BLaER1 treated with 17β-estradiol and CSF1 and Interleukin-3, amounts not matched to agents 10 nM and 100 nM (cell line): ENCODE measurements at regions not wholly inside any gene's neighbourhood (a gene's known extent, or its start where the extent isn't known, plus 50 kb on each side); places are given as distances from the start of the nearest gene placed in this dataset.

Source experiments
- H3K27ac ChIP-seq, 11 experiments: shearing (Covaris generic); formaldehyde crosslinking; 2 replicates each; pipeline ENCODE4 v1.8.1; 2022
- H3K27me3 ChIP-seq, 11 experiments: shearing (Covaris generic); formaldehyde crosslinking; 2 replicates each; pipeline ENCODE4 v1.8.1; 2022
- H3K36me3 ChIP-seq, 11 experiments: shearing (Covaris generic); formaldehyde crosslinking; 2 replicates each; pipeline ENCODE4 v1.8.1; 2022
- H3K4me1 ChIP-seq, 10 experiments: shearing (Covaris generic); formaldehyde crosslinking; 2 replicates each; pipeline ENCODE4 v1.8.1; 2022
- H3K4me2 ChIP-seq, 11 experiments: shearing (Covaris generic); formaldehyde crosslinking; 2 replicates each; pipeline ENCODE4 v1.8.1; 2022
- H3K4me3 ChIP-seq, 10 experiments: shearing (Covaris generic); formaldehyde crosslinking; 2 replicates each; pipeline ENCODE4 v1.8.1; 2022
- H3K9ac ChIP-seq, 11 experiments: shearing (Covaris generic); formaldehyde crosslinking; 2 replicates each; pipeline ENCODE4 v1.8.1; 2022
- H3K9me3 ChIP-seq, 11 experiments: shearing (Covaris generic); formaldehyde crosslinking; replicated peaks in 1 of 11; 2 replicates each; pipeline ENCODE4 v1.8.1; 2022
- H4K20me1 ChIP-seq, 11 experiments: shearing (Covaris generic); formaldehyde crosslinking; 2 replicates each; pipeline ENCODE4 v1.8.1; 2022
- Cebpa-rat ChIP-seq, 11 experiments: shearing (Covaris generic); IDR thresholded peaks; 2 replicates each; pipeline ENCODE4 v1.8.1; 2022

DNA sequence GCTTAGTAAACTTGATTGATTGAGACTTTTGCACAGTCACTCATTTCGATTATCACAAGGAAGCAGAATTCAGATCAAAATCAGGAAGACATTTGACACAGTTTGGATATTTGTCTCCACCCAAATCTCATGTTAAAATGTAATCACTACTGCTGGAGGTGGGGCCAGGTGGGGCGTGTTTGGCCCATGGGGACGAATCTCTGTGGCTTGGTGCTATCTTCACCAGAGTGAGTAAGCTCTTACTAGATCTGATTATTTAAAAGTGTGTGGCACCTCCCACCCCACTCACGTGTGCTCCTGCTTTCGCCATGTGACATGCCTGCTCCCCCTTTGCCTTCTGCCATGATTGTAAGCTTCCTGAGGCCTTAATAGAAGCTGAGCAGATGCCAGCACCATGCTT, 291.4 kb downstream of the PCNX1 start:
- Histone ChIP-seq H3K9ac (no peak overlapping the region), H3K27ac (no peak overlapping the region), H3K36me3 (no peaks in the 10 kb centered on the region), H3K9me3 (no peaks in the 10 kb centered on the region), H4K20me1 (no peaks in the 10 kb centered on the region), H3K4me1 (no peaks in the 10 kb centered on the region), H3K27me3 (no peaks in the 10 kb centered on the region), H3K4me2 (no peak overlapping the region), H3K4me3 (no peak overlapping the region)
- TF ChIP-seq Cebpa-rat (IDR thresholded peaks at IDR 0.05): no peak

DNA sequence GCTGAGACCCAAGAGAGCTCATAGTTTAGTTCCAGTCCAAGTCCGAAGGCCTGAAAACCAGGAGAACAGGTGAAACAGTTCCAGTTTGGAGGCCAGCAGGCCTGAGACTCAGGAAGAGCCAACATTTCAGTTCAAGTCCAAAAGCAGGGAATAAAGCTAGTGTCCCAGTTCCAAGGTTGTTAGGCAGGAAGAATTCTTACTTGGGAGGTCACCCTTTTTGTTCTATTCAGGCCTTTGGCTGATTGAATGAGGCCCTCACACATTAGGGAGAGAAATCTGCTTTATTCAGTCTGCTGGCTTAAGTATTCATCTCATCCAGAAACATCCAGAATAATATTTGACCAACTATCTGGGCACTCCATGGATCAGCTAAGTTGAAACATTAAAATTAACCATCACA, 294.6 kb downstream of the PCNX1 start:
- H4K20me1 ChIP-seq: no peaks in the 10 kb centered on the region
- H3K4me3 ChIP-seq: no peak overlapping the region
- H3K36me3 ChIP-seq: no peaks in the 10 kb centered on the region
- peaks cover 0 to 3% (median 0%) of the 10 kb centered on the region in 10 experiments; a peak in 1 of 20 replicates for H3K4me1 ChIP-seq
- H3K9me3 ChIP-seq: peaks cover 0 to 8% (median 0%) of the 10 kb centered on the region in 11 experiments; a peak in 2 of 22 replicates
- no peak for TF ChIP-seq Cebpa-rat (IDR thresholded peaks at IDR 0.05)
- H3K9ac ChIP-seq: no peak overlapping the region
- no peaks in the 10 kb centered on the region for H3K27me3 ChIP-seq
- H3K27ac ChIP-seq: no peak overlapping the region
- no peak overlapping the region for H3K4me2 ChIP-seq

DNA sequence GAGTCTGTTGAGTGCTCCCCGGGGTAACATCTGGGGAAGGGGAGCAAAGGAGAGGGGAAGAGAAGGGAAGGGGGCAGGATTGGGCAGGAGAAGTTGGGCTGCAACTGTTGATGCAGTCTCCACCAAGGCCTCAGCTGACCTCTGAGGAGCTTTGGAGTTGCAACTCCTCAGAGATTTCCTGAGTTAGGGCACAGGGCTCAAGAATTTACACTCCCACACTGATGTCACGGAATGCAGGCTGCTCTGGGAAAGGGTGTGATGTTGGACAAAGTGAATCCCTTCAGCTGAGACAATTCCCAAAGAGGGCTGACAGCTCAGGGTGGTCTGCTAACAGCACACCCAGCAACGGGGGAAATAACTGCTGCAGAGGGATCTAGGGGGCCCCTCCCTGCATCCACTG, 295.6 kb downstream of the PCNX1 start:
- Histone ChIP-seq H3K9ac (no peak overlapping the region), H3K36me3 (no peaks in the 10 kb centered on the region), H3K4me2 (no peak overlapping the region), H3K4me3 (no peak overlapping the region), H3K27ac (no peak overlapping the region), H3K27me3 (no peaks in the 10 kb centered on the region), H4K20me1 (no peaks in the 10 kb centered on the region), H3K9me3 (peaks cover 0 to 8% (median 0%) of the 10 kb centered on the region in 11 experiments; a peak in 2 of 22 replicates), H3K4me1 (peaks cover 0 to 5% (median 0%) of the 10 kb centered on the region in 10 experiments; a peak in 1 of 20 replicates)
- no peak for TF ChIP-seq Cebpa-rat (IDR thresholded peaks at IDR 0.05)

- Histone ChIP-seq H3K27me3 (no peaks in the 10 kb centered on the region), H4K20me1 (no peaks in the 10 kb centered on the region)
Observed at GRCh38 chr14:71203306-71203705, 296.0 kb downstream of the PCNX1 start.

GRCh38 chr14:71204231-71204630, 297.0 kb downstream of the PCNX1 start:
- H3K27me3 ChIP-seq: no peaks in the 10 kb centered on the region
- no peak overlapping the region for H3K4me2 ChIP-seq
- no peak overlapping the region for H3K4me3 ChIP-seq
- no peak for TF ChIP-seq Cebpa-rat (IDR thresholded peaks at IDR 0.05)
- H4K20me1 ChIP-seq: no peaks in the 10 kb centered on the region
- no peaks in the 10 kb centered on the region for H3K36me3 ChIP-seq
- H3K4me1 ChIP-seq: peaks cover 0 to 5% (median 0%) of the 10 kb centered on the region in 10 experiments; a peak in 1 of 20 replicates
- no peak overlapping the region for H3K9ac ChIP-seq
- peaks cover 0 to 8% (median 0%) of the 10 kb centered on the region in 11 experiments; a peak in 2 of 22 replicates for H3K9me3 ChIP-seq
- no peak overlapping the region for H3K27ac ChIP-seq

More at GRCh38 chr14:71203306-71203705, 296.0 kb downstream of the PCNX1 start:
- peaks cover 0 to 8% (median 0%) of the 10 kb centered on the region in 11 experiments; a peak in 2 of 22 replicates for H3K9me3 ChIP-seq
- H3K4me2 ChIP-seq: no peak overlapping the region
- H3K36me3 ChIP-seq: no peaks in the 10 kb centered on the region
- no peak overlapping the region for H3K4me3 ChIP-seq
- TF ChIP-seq Cebpa-rat (IDR thresholded peaks at IDR 0.05): no peak
- no peak overlapping the region for H3K9ac ChIP-seq
- peaks cover 0 to 5% (median 0%) of the 10 kb centered on the region in 10 experiments; a peak in 1 of 20 replicates for H3K4me1 ChIP-seq
- H3K27ac ChIP-seq: no peak overlapping the region

DNA sequence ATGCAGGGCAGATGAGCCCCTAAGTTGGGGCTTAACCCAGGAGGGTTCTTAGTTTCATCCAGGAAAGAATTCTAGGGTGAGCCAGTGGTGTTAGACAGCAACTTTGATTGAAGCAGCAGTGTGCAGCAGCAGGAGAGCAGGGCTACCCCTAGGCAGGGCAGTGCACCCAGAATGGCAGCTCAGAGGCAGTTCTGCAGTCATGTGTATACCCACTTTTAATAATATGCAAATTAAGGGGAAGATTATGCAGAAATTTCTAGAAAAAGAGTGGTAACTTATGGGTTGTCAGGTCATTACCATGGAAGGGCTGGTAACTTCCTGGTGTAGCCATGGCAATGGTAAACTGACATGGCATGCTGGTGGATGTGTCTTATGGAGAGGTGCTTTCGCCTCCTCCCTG, 297.5 kb downstream of the PCNX1 start:
- H3K27me3 ChIP-seq: no peaks in the 10 kb centered on the region
- H3K27ac ChIP-seq: no peak overlapping the region
- H4K20me1 ChIP-seq: no peaks in the 10 kb centered on the region
- no peak for TF ChIP-seq Cebpa-rat (IDR thresholded peaks at IDR 0.05)
- H3K4me2 ChIP-seq: no peak overlapping the region
- H3K9ac ChIP-seq: no peak overlapping the region
- H3K36me3 ChIP-seq: no peaks in the 10 kb centered on the region
- H3K9me3 ChIP-seq: peaks cover 0 to 8% (median 0%) of the 10 kb centered on the region in 11 experiments; a peak in 2 of 22 replicates
- H3K4me1 ChIP-seq: peaks cover 0 to 5% (median 0%) of the 10 kb centered on the region in 10 experiments; a peak in 1 of 20 replicates
- no peak overlapping the region for H3K4me3 ChIP-seq

DNA sequence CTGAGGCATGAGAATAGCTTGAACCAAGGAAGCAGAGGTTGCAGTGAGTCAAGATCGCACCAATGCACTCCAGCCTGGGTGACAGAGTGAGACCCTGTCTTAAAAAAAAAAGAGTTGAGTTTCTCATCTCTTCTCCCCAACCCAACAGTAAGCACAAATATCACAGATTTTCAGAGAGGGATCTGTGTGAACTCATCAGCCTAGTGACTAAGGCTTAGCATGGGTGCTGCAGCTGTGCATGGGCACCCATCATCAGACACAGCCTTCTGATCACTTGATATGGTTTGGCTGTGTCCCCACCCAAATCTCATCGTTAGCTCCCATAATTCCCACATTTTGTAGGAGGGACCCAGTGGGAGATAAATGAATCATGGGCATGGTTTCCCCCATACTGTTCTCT, 298.9 kb downstream of the PCNX1 start:
- Histone ChIP-seq H3K9ac (no peak overlapping the region), H4K20me1 (no peaks in the 10 kb centered on the region), H3K4me2 (no peak overlapping the region), H3K4me1 (peaks cover 0 to 5% (median 0%) of the 10 kb centered on the region in 10 experiments; a peak in 1 of 20 replicates), H3K36me3 (no peaks in the 10 kb centered on the region), H3K4me3 (no peak overlapping the region), H3K27me3 (no peaks in the 10 kb centered on the region), H3K27ac (no peak overlapping the region), H3K9me3 (peaks cover 0 to 8% (median 0%) of the 10 kb centered on the region in 11 experiments; a peak in 2 of 22 replicates)
- no peak for TF ChIP-seq Cebpa-rat (IDR thresholded peaks at IDR 0.05)

DNA sequence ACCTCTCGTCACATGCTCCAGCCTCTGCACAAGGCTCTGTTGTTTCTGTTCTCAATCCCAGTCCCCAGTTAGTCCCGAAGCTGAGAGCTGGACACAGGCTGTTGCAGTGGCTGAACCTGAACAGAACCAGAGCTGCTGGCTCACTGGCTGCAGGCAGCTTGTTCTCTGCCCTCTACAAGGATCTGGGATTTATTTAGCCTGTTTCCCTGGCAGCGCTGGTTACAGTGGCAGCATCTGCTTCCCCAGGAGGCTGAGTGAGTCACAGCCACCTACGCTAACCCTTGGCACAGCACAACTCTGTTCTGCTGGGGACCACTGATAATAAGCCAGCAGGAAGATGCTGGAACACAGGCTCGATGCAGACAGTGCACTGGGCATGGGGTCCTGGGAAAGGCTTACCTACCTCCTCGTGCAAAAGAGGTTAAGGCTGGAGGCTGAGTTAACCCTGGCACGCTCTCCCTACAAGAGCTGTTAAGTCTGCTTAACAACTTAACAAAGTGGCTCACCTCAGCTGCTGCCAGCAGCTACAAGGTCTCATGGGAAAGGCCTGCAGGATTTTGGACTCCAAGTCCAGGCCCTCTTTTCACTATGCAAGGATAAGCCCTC, 299.6 kb downstream of the PCNX1 start:
- H3K9me3 ChIP-seq: peaks cover 0 to 8% (median 0%) of the 10 kb centered on the region in 11 experiments; a peak in 2 of 22 replicates
- peaks cover 0 to 5% (median 0%) of the 10 kb centered on the region in 10 experiments; a peak in 1 of 20 replicates for H3K4me1 ChIP-seq
- no peak overlapping the region for H3K9ac ChIP-seq
- H3K4me2 ChIP-seq: 0 out of 22 replicates have a peak overlapping the region, but pooled peaks of 1 of the 11 experiments have one; percentile 19
- H3K36me3 ChIP-seq: no peaks in the 10 kb centered on the region
- no peak overlapping the region for H3K4me3 ChIP-seq
- H4K20me1 ChIP-seq: no peaks in the 10 kb centered on the region
- no peak overlapping the region for H3K27ac ChIP-seq
- no peaks in the 10 kb centered on the region for H3K27me3 ChIP-seq
- no peak for TF ChIP-seq Cebpa-rat (IDR thresholded peaks at IDR 0.05)

DNA sequence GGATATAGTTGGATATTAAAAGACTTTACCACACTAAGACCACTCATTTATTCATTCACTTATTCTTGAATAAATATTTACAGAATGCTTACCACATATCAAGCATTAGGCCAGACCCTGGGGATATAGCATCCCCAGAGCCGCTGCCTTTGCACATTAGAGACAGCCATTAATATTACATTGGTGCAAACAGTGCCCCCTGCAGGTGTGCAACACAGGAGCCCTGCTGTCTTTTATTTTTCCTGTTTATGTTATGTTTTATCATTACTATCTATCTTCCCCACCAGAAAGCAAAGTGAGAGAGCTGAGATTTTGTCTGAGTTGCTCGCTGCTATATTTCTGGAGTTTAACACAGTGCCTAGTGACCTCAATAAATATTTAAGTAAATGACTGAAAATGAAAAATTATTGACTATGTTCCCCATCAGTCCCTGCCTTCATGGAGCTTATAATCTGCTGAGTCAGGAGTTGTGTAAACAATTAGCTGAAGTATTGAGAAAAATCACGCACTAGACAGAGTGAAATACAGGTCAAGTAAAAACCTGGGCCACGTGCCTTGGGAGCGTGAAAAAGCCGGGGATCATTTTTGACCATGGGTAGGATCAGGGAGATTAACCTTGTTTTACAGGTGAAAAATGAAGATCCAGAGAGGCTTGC, 301.6 kb downstream of the PCNX1 start:
- no peaks in the 10 kb centered on the region for H3K36me3 ChIP-seq
- peaks cover 0 to 11% (median 9%) of the 10 kb centered on the region in 10 experiments; a peak in 9 of 20 replicates for H3K4me1 ChIP-seq
- no peaks in the 10 kb centered on the region for H3K27me3 ChIP-seq
- H3K9ac ChIP-seq: no peak overlapping the region
- H3K9me3 ChIP-seq: peaks cover 0 to 15% (median 9%) of the 10 kb centered on the region in 11 experiments; a peak in 15 of 22 replicates
- H3K4me2 ChIP-seq: no peak overlapping the region
- no peaks in the 10 kb centered on the region for H4K20me1 ChIP-seq
- TF ChIP-seq Cebpa-rat (IDR thresholded peaks at IDR 0.05): no peak
- H3K4me3 ChIP-seq: no peak overlapping the region
- H3K27ac ChIP-seq: no peak overlapping the region
